ENCODE measurements at regions not wholly inside any gene's neighbourhood (a gene's known extent, or its start where the extent isn't known, plus 50 kb on each side); places are given as distances from the start of the nearest gene placed in this dataset.

GRCh38 chr11:104658177-104658576 lies 240.1 kb downstream of the CASP12 start:
- no peak for TF ChIP-seq CTCF (IDR thresholded peaks at IDR 0.05; ENCODE audit: low read depth, low read length, missing control alignments)
- DNase-seq (ENCODE audit: low read depth) = no peak
- H3K4me3 ChIP-seq (ENCODE audit: low read depth, low read length) = no peak overlapping the region
- in situ Hi-C loops (cut with HindIII; ENCODE audit: low sequenced_read_pairs) = no loop called here

- H3K4me3 ChIP-seq (ENCODE audit: low read depth, low read length) = no peak overlapping the region
- in situ Hi-C loops (cut with HindIII; ENCODE audit: low sequenced_read_pairs) = no loop called here
- no peak for DNase-seq (ENCODE audit: low read depth)
- no peak for TF ChIP-seq CTCF (IDR thresholded peaks at IDR 0.05; ENCODE audit: low read depth, low read length, missing control alignments)
Measured at GRCh38 chr11:104657083-104657482, 241.2 kb downstream of the CASP12 start.

GRCh38 chr11:104655066-104655465 lies 243.2 kb downstream of the CASP12 start:
- no peak overlapping the region for H3K4me3 ChIP-seq (ENCODE audit: low read depth, low read length)
- DNase-seq (ENCODE audit: low read depth) = no peak
- in situ Hi-C loops (cut with HindIII; ENCODE audit: low sequenced_read_pairs) = no loop called here
- TF ChIP-seq CTCF (IDR thresholded peaks at IDR 0.05; ENCODE audit: low read depth, low read length, missing control alignments) = no peak

GRCh38 chr11:104654181-104654813 lies 244.0 kb downstream of the CASP12 start:
- DNase-seq (ENCODE audit: low read depth) = no peak

GRCh38 chr11:104653407-104653806 lies 244.9 kb downstream of the CASP12 start:
- no peak overlapping the region for H3K4me3 ChIP-seq (ENCODE audit: low read depth, low read length)
- no peak for DNase-seq (ENCODE audit: low read depth)
- no peak for TF ChIP-seq CTCF (IDR thresholded peaks at IDR 0.05; ENCODE audit: low read depth, low read length, missing control alignments)
- in situ Hi-C loops (cut with HindIII; ENCODE audit: low sequenced_read_pairs) = no loop called here

More at GRCh38 chr11:104654181-104654813, 244.0 kb downstream of the CASP12 start:
- no peak for TF ChIP-seq CTCF (IDR thresholded peaks at IDR 0.05; ENCODE audit: low read depth, low read length, missing control alignments)
- H3K4me3 ChIP-seq (ENCODE audit: low read depth, low read length) = no peak overlapping the region
- in situ Hi-C loops (cut with HindIII; ENCODE audit: low sequenced_read_pairs) = no loop called here

- in situ Hi-C loops (cut with HindIII; ENCODE audit: low sequenced_read_pairs) = no loop called here
- DNase-seq (ENCODE audit: low read depth) = no peak
- TF ChIP-seq CTCF (IDR thresholded peaks at IDR 0.05; ENCODE audit: low read depth, low read length, missing control alignments) = no peak
- no peak overlapping the region for H3K4me3 ChIP-seq (ENCODE audit: low read depth, low read length)
Measured at GRCh38 chr11:104652996-104653395, 245.3 kb downstream of the CASP12 start.
